RWPE1 (cell line): ENCODE measurements at regions not wholly inside any gene's neighbourhood (a gene's known extent, or its start where the extent isn't known, plus 50 kb on each side); places are given as distances from the start of the nearest gene placed in this dataset.
A peak's percentile ranks its signal among the peaks of the same experiment; 100 is the strongest.

ENCODE experiments used
- CTCF ChIA-PET: fragments of 350-600 bp; sonication (Branson Sonifier 250); formaldehyde crosslinking; extraction: SDS; loops from one replicate; lab custom pipeline; 2021; lab: Yijun Ruan, JAX
- POLR2A ChIA-PET: fragments of 400-600 bp; formaldehyde crosslinking; extraction: SDS; loops from one replicate; lab custom pipeline; 2020; ENCODE audit warnings: antibody characterized with exemption; ENCODE audit not compliant: low non-redundant PET; lab: Yijun Ruan, JAX
- DNase-seq: peaks from one replicate; pipeline ENCODE4 v3.0.0; 2012; ENCODE audit warnings: low spot score
- H3K27ac ChIP-seq: fragments of 450-650 bp; 2 replicates; pipeline ENCODE4 v1.5.1; 2017
- CTCF ChIP-seq: fragments of 450-650 bp; conservative IDR thresholded peaks from 2 replicates; pipeline ENCODE4 v1.5.1; 2017; ENCODE audit warnings: low read depth, mild to moderate bottlenecking

GRCh38 chr4:35541888-35542213 is 702.5 kb downstream of the ARAP2 start:
- H3K27ac ChIP-seq = no peak overlapping the region
- ChIA-PET CTCF (no interaction called here), POLR2A (no interaction called here)
- no peak for TF ChIP-seq CTCF
- no peak for DNase-seq

- DNase-seq = no peak
- ChIA-PET CTCF (no interaction called here), POLR2A (no interaction called here)
- no peak for TF ChIP-seq CTCF
- no peak overlapping the region for H3K27ac ChIP-seq
Measured at GRCh38 chr4:35548921-35549320, 695.4 kb downstream of the ARAP2 start.

- POLR2A ChIA-PET = no interaction called here
- TF ChIP-seq CTCF = no peak
- CTCF ChIA-PET = interaction anchor here (0.6 kb wide), 1 partner anchor 27 kb away, joined by 3 read pairs; no protein-coding TSS in a partner anchor
- peak; percentile 35 for DNase-seq
- H3K27ac ChIP-seq = no peak overlapping the region
Measured at GRCh38 chr4:35556387-35556786, 687.9 kb downstream of the ARAP2 start.

GRCh38 chr4:35559559-35560365 is 684.6 kb downstream of the ARAP2 start:
- no peak for TF ChIP-seq CTCF
- H3K27ac ChIP-seq = no peak overlapping the region
- no peak for DNase-seq
- CTCF ChIA-PET = no interaction called here
- POLR2A ChIA-PET = no interaction called here

GRCh38 chr4:35562861-35563260 is 681.5 kb downstream of the ARAP2 start:
- POLR2A ChIA-PET = no interaction called here
- CTCF ChIA-PET = no interaction called here
- H3K27ac ChIP-seq = no peak overlapping the region
- no peak for TF ChIP-seq CTCF
- DNase-seq = no peak

GRCh38 chr4:35565640-35566039 is 678.7 kb downstream of the ARAP2 start:
- CTCF ChIA-PET = no interaction called here
- POLR2A ChIA-PET = no interaction called here
- no peak for TF ChIP-seq CTCF

More at GRCh38 chr4:35565640-35566039, 678.7 kb downstream of the ARAP2 start:
- no peak overlapping the region for H3K27ac ChIP-seq
- no peak for DNase-seq
